Activated CD8-positive, alpha-beta memory T cell treated with anti-CD3 and anti-CD28 coated beads, Interleukin-2, amount 50 U/mL, for 1 hour (primary cell): ENCODE measurements at regions not wholly inside any gene's neighbourhood (a gene's known extent, or its start where the extent isn't known, plus 50 kb on each side); places are given as distances from the start of the nearest gene placed in this dataset.

ENCODE experiments used
- DNase-seq: peaks from one replicate; pipeline ENCODE4 v3.0.0-alpha.2; 2020; ENCODE audit errors: extremely low read depth

DNA sequence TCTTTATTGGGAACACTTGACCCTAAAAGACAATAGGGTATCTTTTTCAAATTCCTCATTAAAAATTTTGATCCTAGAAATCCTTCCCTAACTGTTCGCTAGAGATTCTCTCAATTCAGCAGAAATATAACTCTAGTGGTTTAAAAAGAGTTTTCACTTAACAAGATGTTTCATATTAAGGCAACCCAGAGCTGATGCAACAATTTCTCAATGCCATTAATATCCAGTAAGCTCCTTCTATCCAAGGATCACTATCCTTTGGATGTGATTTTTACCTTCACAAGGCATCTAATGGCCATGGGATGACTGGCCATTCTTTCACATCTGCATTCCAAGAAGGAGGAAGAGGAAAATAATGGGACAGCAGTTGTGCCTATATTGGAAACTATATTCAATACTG is 183.4 kb downstream of the ANKRD50 start:
- DNase-seq = no peak

DNA sequence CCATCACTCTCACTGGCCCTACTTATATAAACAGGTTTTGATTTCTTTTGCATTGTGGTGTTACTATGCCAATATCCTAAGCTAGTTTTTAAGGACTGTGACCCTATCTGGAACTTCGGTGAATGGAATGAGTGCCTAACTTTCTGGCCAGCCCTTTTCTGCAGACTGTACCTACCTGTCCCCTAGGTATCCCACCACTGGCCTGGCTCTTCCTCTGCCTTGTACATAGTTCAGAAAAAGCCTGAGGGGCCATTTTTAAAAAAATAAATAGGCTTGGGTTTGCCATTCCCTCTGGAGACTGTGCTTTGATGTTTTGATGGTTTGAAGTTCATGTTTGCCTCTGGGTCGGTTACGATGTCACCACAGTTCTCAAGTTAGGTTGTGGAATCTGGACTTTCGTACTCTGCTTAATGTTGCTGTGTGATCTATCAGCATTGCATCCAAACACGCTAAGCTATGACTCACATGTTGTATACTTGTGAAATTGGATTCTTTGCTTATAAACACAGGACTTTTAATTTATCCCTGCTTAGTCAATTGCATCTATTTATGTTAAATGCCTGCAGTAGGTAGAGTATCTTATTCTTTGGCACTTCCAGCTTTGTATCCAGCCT is 182.0 kb downstream of the ANKRD50 start:
- DNase-seq = no peak

GRCh38 chr4:124534131-124534530 is 178.4 kb downstream of the ANKRD50 start:
- DNase-seq = no peak

- DNase-seq = no peak
These were observed 177.5 kb downstream of the ANKRD50 start for GRCh38 chr4:124535003-124535402.

- DNase-seq = no peak
These were observed 175.6 kb downstream of the ANKRD50 start for GRCh38 chr4:124536946-124537345.

GRCh38 chr4:124537971-124538370 is 174.6 kb downstream of the ANKRD50 start:
- no peak for DNase-seq

- DNase-seq = no peak
These were observed 172.5 kb downstream of the ANKRD50 start for GRCh38 chr4:124540014-124540413.

DNA sequence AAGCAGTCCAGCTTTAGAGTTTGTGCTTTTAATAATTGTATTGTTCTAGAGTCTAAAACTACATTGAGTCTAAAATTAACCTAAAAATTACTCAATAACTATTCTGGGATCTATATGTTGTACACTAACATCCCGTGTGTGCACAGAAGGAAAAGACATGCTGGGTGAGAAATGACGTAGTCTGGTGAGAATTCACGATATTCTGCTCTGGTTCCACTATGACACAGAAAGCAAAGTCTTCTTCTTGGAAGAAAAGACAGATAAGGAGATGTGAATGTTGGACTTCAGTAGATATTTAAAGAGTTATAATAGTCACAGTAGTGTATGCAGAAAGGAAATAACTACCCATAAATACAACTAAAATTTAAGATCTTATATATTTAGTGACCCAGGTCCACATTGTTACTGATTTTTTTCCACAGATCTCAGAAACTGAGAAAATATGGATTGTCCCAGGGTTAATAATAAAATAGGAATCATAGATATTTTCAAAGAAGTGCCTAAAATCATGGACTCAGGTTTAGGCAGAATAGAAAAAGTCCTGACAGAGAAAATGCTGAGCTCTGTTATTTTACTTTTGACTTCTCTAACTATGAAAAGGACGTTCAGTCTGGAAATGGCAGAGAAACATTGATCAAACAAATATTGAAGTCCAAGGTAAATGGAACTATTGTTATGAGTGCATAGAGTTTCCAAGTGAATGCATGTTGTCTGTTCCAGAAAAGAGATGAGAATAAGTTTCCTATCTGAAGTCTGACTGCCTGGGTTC is 170.7 kb downstream of the ANKRD50 start:
- no peak for DNase-seq

GRCh38 chr4:124555959-124556358 is 156.6 kb downstream of the ANKRD50 start:
- no peak for DNase-seq

- DNase-seq = no peak
These were observed 148.4 kb downstream of the ANKRD50 start for GRCh38 chr4:124564121-124564520.

- DNase-seq = no peak
These were observed 147.2 kb downstream of the ANKRD50 start for GRCh38 chr4:124565371-124565770.

- no peak for DNase-seq
These were observed 146.5 kb downstream of the ANKRD50 start for GRCh38 chr4:124566030-124566429.

GRCh38 chr4:124573056-124573455 is 139.5 kb downstream of the ANKRD50 start:
- no peak for DNase-seq

GRCh38 chr4:124579896-124580295 is 132.6 kb downstream of the ANKRD50 start:
- DNase-seq = no peak

GRCh38 chr4:124583797-124584196 is 128.7 kb downstream of the ANKRD50 start:
- DNase-seq = no peak

GRCh38 chr4:124589786-124590185 is 122.7 kb downstream of the ANKRD50 start:
- DNase-seq = no peak

GRCh38 chr4:124590480-124590879 is 122.1 kb downstream of the ANKRD50 start:
- DNase-seq = no peak

- DNase-seq = no peak
These were observed 120.9 kb downstream of the ANKRD50 start for GRCh38 chr4:124591637-124592036.

DNA sequence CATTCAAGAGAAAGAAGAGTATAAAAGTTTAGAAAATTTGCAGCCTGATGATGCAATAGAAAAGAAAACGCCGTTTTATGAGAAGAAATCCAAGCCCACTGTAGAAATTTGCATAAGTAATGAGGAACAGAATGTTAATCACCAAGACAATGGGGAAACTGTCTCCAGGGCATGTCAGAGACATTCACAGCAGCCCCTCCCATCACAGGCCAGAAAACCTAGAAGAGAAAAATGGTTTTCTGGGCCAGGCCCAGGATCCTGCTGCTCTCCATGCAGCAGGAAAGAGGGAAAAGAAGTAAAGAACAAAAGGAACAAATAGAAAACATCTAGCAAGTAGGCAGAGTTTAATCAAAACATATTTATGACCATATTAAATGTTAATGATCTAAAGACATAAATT is 119.0 kb downstream of the ANKRD50 start:
- no peak for DNase-seq

DNA sequence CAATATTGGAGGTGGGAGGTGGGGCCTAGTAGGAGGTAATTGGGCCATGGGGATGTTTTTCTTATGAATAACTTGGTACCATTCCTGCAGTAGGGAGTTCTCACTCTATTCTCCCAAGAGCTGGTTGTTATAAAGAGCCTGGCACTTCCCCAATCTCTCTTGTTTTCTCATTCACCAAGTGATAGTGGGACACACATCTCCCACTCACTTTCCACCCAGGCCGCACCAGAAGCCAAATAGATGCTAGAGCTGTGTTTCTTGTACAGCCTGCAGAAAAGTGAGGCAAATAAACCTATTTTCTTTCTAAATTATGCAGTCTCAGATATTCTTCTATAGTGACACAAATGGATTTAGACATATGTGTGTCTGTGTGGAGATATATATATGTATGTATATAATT is 117.6 kb downstream of the ANKRD50 start:
- DNase-seq = no peak

- no peak for DNase-seq
These were observed 115.7 kb downstream of the ANKRD50 start for GRCh38 chr4:124596816-124597215.

- no peak for DNase-seq
These were observed 102.3 kb downstream of the ANKRD50 start for GRCh38 chr4:124610211-124610610.
